Stimulated activated CD8-positive, alpha-beta memory T cell treated with anti-CD3 and anti-CD28 coated beads, Interleukin-4, amount 100 ng/mL, for 48 hours (primary cell): ENCODE measurements at regions not wholly inside any gene's neighbourhood (a gene's known extent, or its start where the extent isn't known, plus 50 kb on each side); places are given as distances from the start of the nearest gene placed in this dataset.

ENCODE experiments used
- DNase-seq: peaks from one replicate; pipeline ENCODE4 v3.0.0-alpha.2; 2020

- DNase-seq = no peak
These were observed 587.4 kb upstream of the MDFIC2 start for GRCh38 chr3:70899816-70900215.

GRCh38 chr3:70890020-70890394 is 577.6 kb upstream of the MDFIC2 start:
- no peak for DNase-seq

- no peak for DNase-seq
These were observed 577.0 kb upstream of the MDFIC2 start for GRCh38 chr3:70889162-70890019.

- no peak for DNase-seq
These were observed 573.2 kb upstream of the MDFIC2 start for GRCh38 chr3:70885636-70886035.

GRCh38 chr3:70882104-70882503 is 569.7 kb upstream of the MDFIC2 start:
- no peak for DNase-seq

- no peak for DNase-seq
These were observed 568.0 kb upstream of the MDFIC2 start for GRCh38 chr3:70880421-70880820.

GRCh38 chr3:70876154-70876553 is 563.7 kb upstream of the MDFIC2 start:
- no peak for DNase-seq

GRCh38 chr3:70874196-70874595 is 561.8 kb upstream of the MDFIC2 start:
- no peak for DNase-seq

GRCh38 chr3:70873686-70874085 is 561.2 kb upstream of the MDFIC2 start:
- DNase-seq = no peak

- no peak for DNase-seq
These were observed 559.6 kb upstream of the MDFIC2 start for GRCh38 chr3:70871909-70872656.

GRCh38 chr3:70870576-70870975 is 558.1 kb upstream of the MDFIC2 start:
- no peak for DNase-seq

- DNase-seq = no peak
These were observed 556.1 kb upstream of the MDFIC2 start for GRCh38 chr3:70868561-70868960.

GRCh38 chr3:70863049-70863448 is 550.6 kb upstream of the MDFIC2 start:
- DNase-seq = no peak

- DNase-seq = no peak
These were observed 549.4 kb upstream of the MDFIC2 start for GRCh38 chr3:70861855-70862254.

- DNase-seq = no peak
These were observed 548.8 kb upstream of the MDFIC2 start for GRCh38 chr3:70861234-70861633.

- DNase-seq = no peak
These were observed 545.5 kb upstream of the MDFIC2 start for GRCh38 chr3:70857916-70858315.

GRCh38 chr3:70856414-70857162 is 544.1 kb upstream of the MDFIC2 start:
- no peak for DNase-seq

- no peak for DNase-seq
These were observed 542.7 kb upstream of the MDFIC2 start for GRCh38 chr3:70855149-70855548.

GRCh38 chr3:70854108-70854507 is 541.7 kb upstream of the MDFIC2 start:
- no peak for DNase-seq

GRCh38 chr3:70853161-70853944 is 540.9 kb upstream of the MDFIC2 start:
- no peak for DNase-seq

GRCh38 chr3:70849911-70850699 is 537.7 kb upstream of the MDFIC2 start:
- DNase-seq = no peak
